ENCODE measurements at regions not wholly inside any gene's neighbourhood (a gene's known extent, or its start where the extent isn't known, plus 50 kb on each side); places are given as distances from the start of the nearest gene placed in this dataset.

DNA sequence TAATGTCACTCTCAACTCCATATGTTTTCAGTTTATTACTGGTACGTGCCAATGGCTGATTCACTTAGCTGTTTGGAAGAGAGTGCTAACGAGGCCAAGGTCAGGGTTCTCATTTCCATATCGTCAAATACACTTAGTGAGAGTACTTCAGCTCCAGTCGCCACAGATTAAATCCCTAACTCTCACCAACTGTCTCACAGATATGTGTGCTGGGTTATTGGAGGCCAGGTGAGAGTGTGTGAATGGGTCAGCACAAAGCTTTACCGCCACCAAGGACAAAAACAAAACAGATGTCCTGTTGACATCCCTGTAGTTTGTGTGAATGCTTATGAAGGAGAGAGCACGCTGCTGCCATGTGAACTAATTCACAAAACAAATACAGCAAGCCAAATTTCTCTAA is 133.5 kb upstream of the TBL1XR1 start:
- TF ChIP-seq CTCF (IDR thresholded peaks at IDR 0.05; ENCODE audit: poor library complexity, severe bottlenecking): no peak
- TF ChIP-seq EZH2 (IDR thresholded peaks at IDR 0.05; ENCODE audit: borderline replicate concordance, insufficient read depth, low read length, poor library complexity, severe bottlenecking): no peak
- TF ChIP-seq POLR2AphosphoS5 (IDR thresholded peaks at IDR 0.05): no peak
- no peak for TF ChIP-seq SMC3 (conservative IDR thresholded peaks at IDR 0.05; ENCODE audit: poor library complexity)
- TF ChIP-seq TAF1 (IDR thresholded peaks at IDR 0.05; ENCODE audit: low read depth): no peak

Data from neural cell (in vitro differentiated cells).